HCT116 (cell line): ENCODE measurements at regions not wholly inside any gene's neighbourhood (a gene's known extent, or its start where the extent isn't known, plus 50 kb on each side); places are given as distances from the start of the nearest gene placed in this dataset.

Experiments
- ATAC-seq: fragments of 200-7000 bp; cut with Tn5 transposase; 2 replicates; pipeline ENCODE4 v1.9.1; 2020; ENCODE audit warnings: mild to moderate bottlenecking, moderate library complexity
- BruUV-seq: library from RNA; stranded (reverse); fragments of 400-500 nt; replicated peaks from 2 replicates; lab custom pipeline; 2021; lab: Mats Ljungman, UMichigan
- CTCF ChIA-PET: fragments of 300-600 bp; sonication (Branson Sonifier 250); formaldehyde crosslinking; loops from one replicate; lab custom pipeline; 2021; ENCODE audit warnings: antibody characterized with exemption; lab: Charles Lee
- POLR2A ChIA-PET: fragments of 300-600, 350-600 bp; sonication (Branson Sonifier 250); formaldehyde crosslinking; loops from one replicate; lab custom pipeline; 2021; ENCODE audit warnings: antibody characterized with exemption; lab: Charles Lee
- RAD21 ChIA-PET, 2 experiments: fragments of 300-600 bp; sonication (Branson Sonifier 250); formaldehyde crosslinking; loops; one replicate each; lab custom pipeline; 2023; ENCODE audit warnings: low total read pairs in 2 of 2; ENCODE audit not compliant: uncharacterized antibody in 2 of 2, unreplicated experiment in 2 of 2, low non-redundant PET in 1 of 2; lab: Charles Lee
- DNase-seq: peaks from one replicate; pipeline ENCODE4 v3.0.0-alpha.2; 2010; ENCODE audit warnings: low read depth, low spot score
- H2AFZ ChIP-seq: fragments of 200-600 bp; shearing (Covaris generic), sonication (generic); 2 replicates; pipeline ENCODE4 v1.6.1; 2017; ENCODE audit warnings: low read depth, mixed run types, mixed read lengths, antibody characterized with exemption, low read length; ENCODE audit not compliant: poor library complexity, severe bottlenecking
- H3K27ac ChIP-seq: 2 replicates; pipeline ENCODE4 v1.5.1; 2012; ENCODE audit warnings: low read depth, low read length
- H3K27me3 ChIP-seq: fragments of 200-600 bp; sonication (generic); 2 replicates; pipeline ENCODE4 v1.6.1; 2016; ENCODE audit warnings: mixed run types, low read length, mixed read lengths; ENCODE audit not compliant: insufficient read depth
- H3K36me3 ChIP-seq, 2 experiments: fragments of 200-500 bp in 1 of 2; fragments of 200-600 bp in 1 of 2; sonication (Bioruptor generic) in 1 of 2; sonication (generic) in 1 of 2; 2 replicates each; pipeline versions ENCODE4 v1.5.1 to v1.6.1; 2014 to 2016; ENCODE audit warnings: low read length in 2 of 2, inconsistent platforms in 1 of 2, mixed read lengths in 1 of 2, mixed run types in 1 of 2; ENCODE audit not compliant: insufficient read depth in 2 of 2, control insufficient read depth in 1 of 2
- H3K4me1 ChIP-seq, 2 experiments: fragments of 200-600 bp in 1 of 2; sonication (generic) in 1 of 2; 2 replicates each; pipeline versions ENCODE4 v1.5.1 to v1.6.1; 2012 to 2017; ENCODE audit warnings: low read length in 2 of 2, inconsistent platforms in 1 of 2, mild to moderate bottlenecking in 1 of 2, mixed read lengths in 1 of 2, mixed run types in 1 of 2, moderate library complexity in 1 of 2; ENCODE audit not compliant: insufficient read depth in 2 of 2, control insufficient read depth in 1 of 2
- H3K4me2 ChIP-seq: fragments of 200-600 bp; sonication (generic); 2 replicates; pipeline ENCODE4 v1.6.1; 2017; ENCODE audit warnings: mixed run types, low read length, mixed read lengths
- H3K4me3 ChIP-seq, 2 experiments: fragments of 200-600 bp in 1 of 2; sonication (generic) in 1 of 2; replicated peaks in 1 of 2; 2 replicates each; pipeline ENCODE4 v1.5.1; 2011 to 2016; ENCODE audit warnings: low read length in 2 of 2, control low read depth in 1 of 2, low read depth in 1 of 2, mild to moderate bottlenecking in 1 of 2, mixed read lengths in 1 of 2, mixed run types in 1 of 2
- H3K79me2 ChIP-seq: fragments of 200-600 bp; sonication (generic); 2 replicates; pipeline ENCODE4 v1.6.1; 2017; ENCODE audit warnings: mild to moderate bottlenecking, mixed run types, low read length, moderate library complexity, mixed read lengths; ENCODE audit not compliant: insufficient read depth
- H3K9ac ChIP-seq: fragments of 200-600 bp; sonication (generic); 2 replicates; pipeline ENCODE4 v1.6.1; 2016; ENCODE audit warnings: low read length, mixed read lengths
- H3K9me2 ChIP-seq: fragments of 200-600 bp; sonication (generic), shearing (Covaris generic); 2 replicates; pipeline ENCODE4 v1.6.1; 2017; ENCODE audit warnings: mixed run types, mild to moderate bottlenecking, moderate library complexity; ENCODE audit not compliant: insufficient read depth
- H3K9me3 ChIP-seq, 2 experiments: fragments of 200-500 bp in 1 of 2; fragments of 200-600 bp in 1 of 2; sonication (Bioruptor generic) in 1 of 2; sonication (generic) in 1 of 2; 2 replicates each; pipeline ENCODE4 v1.6.1; 2014 to 2017; ENCODE audit warnings: low read length in 2 of 2, mixed read lengths in 2 of 2, inconsistent platforms in 1 of 2, low read depth in 1 of 2, mild to moderate bottlenecking in 1 of 2, mixed run types in 1 of 2, moderate library complexity in 1 of 2; ENCODE audit not compliant: control insufficient read depth in 1 of 2, insufficient read depth in 1 of 2
- H4K20me1 ChIP-seq: fragments of 200-600 bp; sonication (generic), shearing (Covaris generic); 2 replicates; pipeline ENCODE4 v1.6.1; 2017; ENCODE audit warnings: mixed run types, mild to moderate bottlenecking, moderate library complexity; ENCODE audit not compliant: insufficient read depth
- CBX3 ChIP-seq: IDR thresholded peaks from 2 replicates; pipeline ENCODE4 v1.6.1; 2012; ENCODE audit warnings: low read depth
- CTCF ChIP-seq, 3 experiments: fragments of 200-600 bp in 1 of 3; sonication (generic) in 1 of 3; IDR thresholded peaks in 2 of 3; conservative IDR thresholded peaks in 1 of 3; 2 replicates each; pipeline ENCODE4 v1.5.1; 2012 to 2017; ENCODE audit warnings: low read depth in 2 of 3, low read length in 2 of 3, antibody characterized with exemption in 1 of 3, borderline replicate concordance in 1 of 3, control low read depth in 1 of 3, mild to moderate bottlenecking in 1 of 3, mixed read lengths in 1 of 3, mixed run types in 1 of 3, moderate library complexity in 1 of 3; ENCODE audit not compliant: insufficient read depth in 1 of 3
- EZH2phosphoT487 ChIP-seq: fragments of 200-600 bp; IDR thresholded peaks from 2 replicates; pipeline ENCODE4 v1.6.1; 2018; ENCODE audit warnings: antibody characterized with exemption, borderline replicate concordance
- FOSL1 ChIP-seq: IDR thresholded peaks from 2 replicates; pipeline ENCODE4 v1.6.1; 2012; ENCODE audit warnings: low read depth
- JUND ChIP-seq: IDR thresholded peaks from 2 replicates; pipeline ENCODE4 v1.6.1; 2012
- MAX ChIP-seq: IDR thresholded peaks from 2 replicates; pipeline ENCODE4 v1.6.1; 2012
- POLR2AphosphoS5 ChIP-seq: IDR thresholded peaks from 2 replicates; pipeline ENCODE4 v1.6.1; 2011; ENCODE audit warnings: mild to moderate bottlenecking, low read depth, low read length, moderate library complexity
- RAD21 ChIP-seq: IDR thresholded peaks from 2 replicates; pipeline ENCODE4 v1.6.1; 2012; ENCODE audit warnings: low read depth, mild to moderate bottlenecking
- REST ChIP-seq: IDR thresholded peaks from 2 replicates; pipeline ENCODE4 v1.6.1; 2012; ENCODE audit warnings: low read depth
- SRF ChIP-seq: IDR thresholded peaks from 2 replicates; pipeline ENCODE4 v1.6.1; 2012; ENCODE audit warnings: low read depth
- YY1 ChIP-seq: IDR thresholded peaks from 2 replicates; pipeline ENCODE4 v1.6.1; 2011; ENCODE audit warnings: low read length, low read depth, moderate library complexity, mild to moderate bottlenecking; ENCODE audit not compliant: insufficient replicate concordance; ENCODE audit errors: extremely low read depth
- ZNF274 ChIP-seq: fragments of 200-500 bp; sonication (Bioruptor generic); IDR thresholded peaks from 2 replicates; pipeline ENCODE4 v1.6.1; 2014; ENCODE audit warnings: mild to moderate bottlenecking, low read depth, low read length, inconsistent platforms
- intact Hi-C: fragments of 100-400 bp; cut with micrococcal nuclease; formaldehyde crosslinking; loops from 2 replicates; pipeline ENCODE4 v1.10.0; 2022

- ATAC-seq (no peak), DNase-seq (no peak)
- H3K9ac ChIP-seq: no peak overlapping the region
- ChIA-PET RAD21 (no interaction called here), POLR2A (no interaction called here), CTCF (interaction anchor here (2.6 kb wide), 1 partner anchor 10 kb away, joined by 12 read pairs; no protein-coding TSS in a partner anchor)
- H3K27ac ChIP-seq: no peak overlapping the region
- H3K4me2 ChIP-seq: no peak overlapping the region
- TF ChIP-seq ZNF274 (no peak), CTCF (IDR thresholded peaks at IDR 0.05 in 2 of 3, conservative IDR thresholded peaks at IDR 0.05 in 1 of 3; ENCODE audit: borderline replicate concordance in 1 of 3, insufficient read depth in 1 of 3, low read depth in 2 of 3, low read length in 2 of 3) (no peak), YY1 (no peak), MAX (no peak), EZH2phosphoT487 (no peak), RAD21 (no peak), FOSL1 (no peak), SRF (no peak), REST (no peak), JUND (no peak), CBX3 (no peak), POLR2AphosphoS5 (no peak)
- H4K20me1 ChIP-seq: no peaks in the 10 kb centered on the region
- no peak overlapping the region for H2AFZ ChIP-seq
- no peaks in the 10 kb centered on the region for H3K4me1 ChIP-seq
- no peaks in the 10 kb centered on the region for H3K9me2 ChIP-seq
- H3K4me3 ChIP-seq: no peak overlapping the region
- H3K36me3 ChIP-seq: no peaks in the 10 kb centered on the region
- BruUV-seq: no TSS peak
- H3K9me3 ChIP-seq: no peaks in the 10 kb centered on the region
- no peaks in the 10 kb centered on the region for H3K79me2 ChIP-seq
- intact Hi-C loops: no loop called here
- no peaks in the 10 kb centered on the region for H3K27me3 ChIP-seq
Measured at GRCh38 chr7:115689941-115690340, 340.6 kb downstream of the TFEC start.
